GM19455 (cell line): ENCODE measurements at regions not wholly inside any gene's neighbourhood (a gene's known extent, or its start where the extent isn't known, plus 50 kb on each side); places are given as distances from the start of the nearest gene placed in this dataset.
"Not testable (repeated sequence)": the region's sequence is repeated elsewhere in the genome, so short reads cannot be mapped to it uniquely, and the experiment has no call there.

Source experiments
- ATAC-seq: cut with Tn5 transposase; IDR thresholded peaks from one replicate; pipeline ENCODE4 v1.9.1; 2021; ENCODE audit not compliant: unreplicated experiment

DNA sequence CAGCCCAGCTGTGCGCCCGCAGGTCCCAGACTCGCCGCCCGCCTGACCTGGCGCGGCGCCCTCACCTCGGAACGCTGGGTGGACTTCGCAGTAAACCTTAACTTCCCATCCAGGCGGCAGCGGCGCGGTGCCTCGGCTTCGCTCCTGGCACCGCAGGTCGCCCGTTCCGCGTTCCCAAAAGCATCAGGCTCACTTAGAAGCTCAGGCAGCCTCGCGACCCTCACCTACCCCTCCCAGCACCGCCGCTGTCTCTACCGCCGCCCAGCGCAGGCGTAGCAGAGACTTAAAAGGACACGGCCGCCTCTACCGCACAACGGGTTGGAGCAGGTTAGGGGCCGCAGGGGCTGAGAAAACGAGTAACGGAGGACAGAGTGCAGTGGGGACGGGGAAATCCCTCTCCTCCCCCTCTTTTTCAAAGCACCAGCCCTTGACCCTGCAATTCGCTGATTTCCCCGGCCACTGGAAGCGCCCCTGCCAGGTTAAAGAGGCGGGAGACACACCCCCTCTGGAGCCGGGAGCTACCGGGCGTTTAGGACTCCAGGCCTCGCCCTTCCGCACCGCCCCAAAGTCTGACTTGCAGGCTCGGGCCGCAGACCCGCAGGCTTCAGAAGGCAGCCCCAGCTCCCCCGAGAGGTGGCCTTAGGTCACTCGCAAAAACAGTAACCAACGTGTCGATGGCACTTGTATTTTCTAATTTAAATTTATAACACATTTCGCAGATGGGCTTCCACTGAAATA lies 328.5 kb downstream of the FAM72C start:
- no peak for ATAC-seq

DNA sequence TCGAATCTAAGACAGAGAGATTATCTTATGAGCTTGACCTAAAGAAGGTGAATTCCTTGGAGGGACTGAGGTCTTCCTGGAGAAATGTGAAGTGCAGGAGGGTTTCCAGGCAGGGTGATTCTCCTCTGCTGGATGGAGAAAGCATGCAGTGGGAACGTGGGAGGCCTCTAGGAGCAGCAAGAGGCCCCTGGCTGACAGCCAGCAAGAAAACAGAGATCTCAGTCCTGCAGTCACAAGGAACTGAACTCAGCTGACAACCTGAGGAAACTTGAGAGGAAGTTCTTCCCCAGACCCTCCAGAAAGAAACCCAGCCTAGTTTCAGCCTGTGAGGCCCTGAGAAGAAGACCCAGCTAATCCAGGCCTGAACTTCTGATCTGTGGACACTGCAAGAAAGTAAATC lies 345.9 kb downstream of the FAM72C start:
- no peak for ATAC-seq

DNA sequence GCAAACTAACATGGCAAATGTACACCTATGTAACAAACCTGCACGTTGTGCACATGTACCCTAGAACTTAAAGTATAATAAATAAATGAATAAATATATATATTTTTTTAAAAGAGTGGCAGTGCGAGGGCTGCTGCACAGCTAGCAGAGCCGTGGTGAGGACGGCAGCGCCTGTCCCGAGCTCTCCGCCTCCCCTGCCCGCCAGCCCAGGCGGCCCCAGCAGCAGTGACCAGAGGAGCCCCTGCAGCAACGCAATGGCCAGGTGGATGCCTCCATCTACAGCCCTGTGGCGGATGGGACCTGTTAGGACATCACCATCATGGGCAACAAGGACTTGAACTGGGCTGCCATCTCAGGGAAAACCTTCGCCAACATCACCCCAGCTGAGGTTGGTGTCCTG lies 351.9 kb downstream of the FAM72C start:
- no peak for ATAC-seq

DNA sequence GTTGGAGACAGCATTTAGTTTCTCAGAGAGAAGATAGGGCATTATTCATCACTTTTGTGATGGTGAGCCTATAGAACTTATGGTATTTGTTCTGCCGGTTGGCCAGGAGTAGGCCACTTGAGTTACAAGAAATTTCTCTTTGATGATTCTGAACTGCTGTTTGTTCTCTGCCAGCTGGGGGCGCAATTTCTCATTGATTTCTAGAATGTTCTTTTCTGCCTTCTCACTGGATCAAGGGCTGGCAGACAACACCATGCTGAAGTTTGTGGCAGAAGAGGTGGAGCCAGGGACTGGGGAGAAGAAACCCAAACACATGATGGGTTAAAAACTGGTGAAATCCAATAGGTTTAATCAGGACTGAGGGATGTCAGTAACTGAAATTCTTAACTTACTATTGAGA lies 360.6 kb downstream of the FAM72C start:
- no peak for ATAC-seq

DNA sequence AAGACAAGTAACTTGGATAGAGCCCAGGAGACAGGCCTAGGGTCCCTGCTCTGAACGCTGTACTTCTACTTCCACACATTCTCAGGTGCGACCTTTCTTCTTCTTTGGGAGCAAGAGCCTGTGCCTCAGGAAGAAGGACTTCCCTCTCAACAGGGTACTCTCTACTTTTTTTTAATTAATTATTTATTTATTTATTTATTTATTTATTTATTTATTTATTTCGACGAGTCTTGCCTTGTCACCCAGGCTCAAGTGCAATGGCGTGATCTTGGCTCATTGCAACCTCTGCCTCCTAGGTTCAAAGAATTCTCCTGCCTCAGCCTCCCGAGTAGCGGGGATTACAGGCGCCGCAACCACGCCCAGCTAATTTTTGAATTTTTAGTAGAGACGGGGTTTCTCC lies 361.6 kb downstream of the FAM72C start:
- ATAC-seq, result no peak

DNA sequence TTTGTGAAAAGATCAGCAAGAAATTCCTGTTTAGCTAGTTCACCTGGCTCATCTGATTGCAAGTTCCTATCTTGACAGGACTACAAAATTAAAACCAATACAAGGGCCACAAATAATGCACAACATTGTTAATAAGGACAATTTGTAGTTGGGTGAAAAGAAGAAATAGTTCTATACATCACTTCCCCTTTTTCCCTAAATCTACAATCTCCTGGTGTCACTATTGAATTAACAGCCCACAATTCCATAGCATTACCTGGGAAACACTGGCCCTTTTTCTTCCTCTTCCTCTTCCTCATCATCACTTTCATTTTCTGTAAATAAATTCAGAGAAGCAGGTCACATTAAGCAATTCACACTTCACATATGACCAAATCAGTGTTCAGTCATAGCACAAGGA lies 366.9 kb downstream of the FAM72C start:
- ATAC-seq, result no peak

DNA sequence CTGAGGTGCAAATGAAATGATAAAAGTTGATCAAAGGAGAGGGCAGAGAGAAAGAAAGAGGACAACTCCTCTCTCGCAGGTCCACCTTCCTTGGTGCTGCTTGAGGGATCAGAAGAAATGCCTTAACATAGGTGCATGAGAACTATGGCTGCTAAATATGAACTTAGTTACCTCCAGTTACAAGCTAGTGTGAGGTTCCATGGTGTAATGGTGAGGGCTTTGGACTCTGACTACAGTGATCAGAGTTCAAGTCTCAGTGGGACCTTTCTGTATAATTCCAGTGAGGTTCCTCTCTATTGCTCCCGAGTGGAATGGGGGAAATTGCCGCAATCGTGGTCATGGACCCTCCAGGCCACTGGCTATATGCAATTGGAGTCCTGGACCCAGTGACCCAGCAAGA lies 387.3 kb downstream of the FAM72C start:
- ATAC-seq, result no peak

DNA sequence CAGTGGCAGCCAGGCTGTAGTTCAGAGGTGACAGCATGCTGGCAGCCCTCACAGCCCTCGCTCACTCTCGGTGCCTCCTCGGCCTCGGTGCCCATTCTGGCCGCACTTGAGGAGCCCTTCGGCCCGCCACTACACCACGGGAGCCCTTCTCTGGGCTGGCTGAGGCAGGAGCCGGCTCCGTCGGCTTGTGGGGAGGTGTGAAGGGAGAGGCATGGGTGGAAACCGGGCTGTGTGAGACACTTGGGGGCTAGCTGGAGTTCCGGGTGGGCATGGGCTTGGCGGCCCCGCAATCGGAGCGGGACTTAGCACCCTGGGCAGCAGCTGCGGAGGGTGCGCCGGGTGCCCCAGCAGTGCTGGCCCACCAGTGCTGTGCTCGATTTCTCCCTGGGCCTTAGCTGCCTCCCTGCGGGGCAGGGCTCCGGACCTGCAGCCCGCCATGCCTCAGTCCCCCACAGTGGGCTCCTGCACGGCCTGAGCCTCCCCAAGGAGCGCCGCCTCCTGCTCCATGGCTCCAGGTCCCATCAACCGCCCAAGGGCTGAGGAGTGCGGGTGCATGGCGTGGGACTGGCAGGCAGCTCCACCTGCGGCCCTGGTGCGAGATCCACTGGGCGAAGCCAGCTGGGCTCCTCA lies 396.8 kb downstream of the FAM72C start:
- no peak for ATAC-seq

DNA sequence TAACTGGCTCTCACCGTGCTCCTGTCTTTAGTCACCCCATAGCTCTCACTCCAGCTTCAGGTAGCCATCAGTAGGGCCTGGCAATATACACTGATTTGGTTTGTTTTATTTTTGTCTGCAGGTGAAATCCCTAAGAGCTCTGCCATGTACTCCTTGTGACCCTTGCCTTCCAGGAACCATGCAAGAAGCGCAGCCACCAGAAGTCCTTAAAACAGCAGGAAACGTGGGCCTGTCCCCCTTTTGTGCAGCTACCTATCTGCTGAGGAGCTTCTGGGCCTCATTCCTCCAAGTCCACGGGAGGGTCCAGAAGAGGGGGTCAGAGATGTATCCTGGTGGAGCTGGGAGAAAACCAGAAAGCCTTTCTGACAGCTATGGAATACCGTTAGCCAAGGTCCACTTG lies 399.1 kb downstream of the FAM72C start:
- not testable (repeated sequence) for ATAC-seq

DNA sequence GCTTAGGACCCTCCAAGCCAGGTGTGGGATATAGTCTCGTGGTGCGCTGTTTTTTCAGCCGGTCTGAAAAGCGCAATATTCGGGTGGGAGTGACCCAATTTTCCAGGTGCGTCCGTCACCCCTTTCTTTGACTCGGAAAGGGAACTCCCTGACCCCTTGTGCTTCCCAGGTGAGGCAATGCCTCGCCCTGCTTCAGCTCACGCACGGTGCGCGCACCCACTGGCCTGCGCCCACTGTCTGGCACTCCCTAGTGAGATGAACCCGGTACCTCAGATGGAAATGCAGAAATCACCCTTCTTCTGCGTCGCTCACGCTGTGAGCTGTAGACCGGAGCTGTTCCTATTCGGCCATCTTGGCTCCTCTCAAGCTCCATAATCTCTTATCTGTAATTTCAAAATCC lies 408.0 kb downstream of the FAM72C start:
- not testable (repeated sequence) for ATAC-seq

DNA sequence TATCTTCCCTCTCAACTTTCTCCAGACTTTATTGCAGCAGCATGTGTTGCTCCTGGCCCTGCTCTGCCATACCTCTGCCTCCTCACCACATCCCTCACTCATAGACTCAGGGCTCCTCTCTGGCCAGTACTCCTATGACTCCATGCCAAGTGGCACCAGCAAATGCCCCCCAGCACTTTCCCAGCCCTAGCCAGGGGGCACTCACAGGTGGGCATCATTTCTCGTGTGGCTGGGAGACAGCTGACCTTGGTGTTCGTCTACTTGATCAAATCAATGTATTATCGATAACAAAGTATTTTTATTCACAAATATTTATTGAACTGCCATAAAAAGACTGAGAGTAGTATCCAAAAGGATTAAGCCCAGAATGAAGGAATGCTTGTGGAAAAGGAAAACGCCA lies 418.2 kb downstream of the FAM72C start:
- ATAC-seq, result no peak

DNA sequence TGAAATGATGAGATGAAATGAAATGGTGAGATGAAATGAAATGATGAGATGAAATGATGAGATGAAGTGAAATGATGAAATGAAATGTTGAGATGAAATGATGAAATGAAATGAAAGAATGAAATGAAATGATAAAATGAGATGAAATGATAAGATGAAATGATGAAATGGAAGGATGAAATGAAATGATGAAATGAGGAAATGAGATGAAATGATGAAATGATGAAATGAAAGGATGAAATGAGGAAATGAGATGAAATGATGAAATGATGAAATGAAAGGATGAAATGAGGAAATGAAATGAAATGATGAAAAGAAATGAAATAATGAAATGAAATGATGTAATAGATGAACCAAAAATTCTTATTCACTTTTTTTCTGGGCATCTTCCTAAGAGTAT lies 467.1 kb downstream of the FAM72C start:
- ATAC-seq, result not testable (repeated sequence)

DNA sequence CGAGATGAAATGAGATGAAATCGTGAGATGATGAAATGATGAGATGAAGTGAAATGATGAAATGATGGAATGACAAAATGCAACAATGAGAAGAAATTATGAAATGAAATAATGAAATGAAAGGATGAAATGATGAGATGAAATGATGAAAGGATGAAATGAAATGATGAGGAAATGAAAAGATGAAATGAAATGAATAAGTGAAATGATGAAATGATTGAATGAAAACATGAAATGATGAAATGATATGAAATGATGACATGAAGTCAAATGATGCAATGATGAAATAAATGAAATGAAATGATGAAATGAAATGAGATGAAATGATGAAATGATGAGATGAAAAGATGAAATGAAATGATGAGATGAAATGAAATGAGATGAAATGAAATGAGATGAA lies 467.7 kb downstream of the FAM72C start:
- ATAC-seq, result not testable (repeated sequence)

DNA sequence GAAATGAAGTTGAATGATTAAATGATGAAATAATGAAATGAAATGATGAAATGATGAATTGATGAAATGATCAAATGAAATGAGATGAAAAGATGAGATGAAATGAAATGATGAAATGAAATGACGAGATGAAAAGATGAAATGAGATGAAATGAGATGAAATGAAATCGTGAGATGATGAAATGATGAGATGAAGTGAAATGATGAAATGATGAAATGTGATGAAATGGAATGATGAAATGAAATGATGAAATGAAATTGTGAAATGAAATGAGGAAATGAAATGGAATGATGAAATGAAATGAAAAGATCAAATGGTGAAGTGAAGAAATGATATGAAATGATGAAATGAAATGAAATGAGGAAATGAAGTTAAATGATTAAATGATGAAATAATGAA lies 468.7 kb downstream of the FAM72C start:
- ATAC-seq, result not testable (repeated sequence)

DNA sequence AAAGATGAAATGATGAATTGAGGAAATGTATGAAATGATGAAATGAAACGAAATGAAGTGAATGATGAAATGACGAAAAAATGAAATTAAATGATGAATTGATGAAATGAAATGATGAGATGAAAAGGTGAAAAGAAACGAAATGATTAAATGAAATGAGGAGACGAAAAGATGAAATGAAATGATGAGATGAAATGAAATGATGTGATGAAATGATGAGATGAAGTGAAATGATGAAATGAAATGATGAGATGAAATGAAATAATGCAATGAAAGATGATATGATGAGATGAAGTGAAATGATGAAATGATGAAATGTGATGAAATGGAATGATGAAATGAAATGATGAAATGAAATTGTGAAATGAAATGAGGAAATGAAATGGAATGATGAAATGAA lies 469.7 kb downstream of the FAM72C start:
- ATAC-seq, result not testable (repeated sequence)

DNA sequence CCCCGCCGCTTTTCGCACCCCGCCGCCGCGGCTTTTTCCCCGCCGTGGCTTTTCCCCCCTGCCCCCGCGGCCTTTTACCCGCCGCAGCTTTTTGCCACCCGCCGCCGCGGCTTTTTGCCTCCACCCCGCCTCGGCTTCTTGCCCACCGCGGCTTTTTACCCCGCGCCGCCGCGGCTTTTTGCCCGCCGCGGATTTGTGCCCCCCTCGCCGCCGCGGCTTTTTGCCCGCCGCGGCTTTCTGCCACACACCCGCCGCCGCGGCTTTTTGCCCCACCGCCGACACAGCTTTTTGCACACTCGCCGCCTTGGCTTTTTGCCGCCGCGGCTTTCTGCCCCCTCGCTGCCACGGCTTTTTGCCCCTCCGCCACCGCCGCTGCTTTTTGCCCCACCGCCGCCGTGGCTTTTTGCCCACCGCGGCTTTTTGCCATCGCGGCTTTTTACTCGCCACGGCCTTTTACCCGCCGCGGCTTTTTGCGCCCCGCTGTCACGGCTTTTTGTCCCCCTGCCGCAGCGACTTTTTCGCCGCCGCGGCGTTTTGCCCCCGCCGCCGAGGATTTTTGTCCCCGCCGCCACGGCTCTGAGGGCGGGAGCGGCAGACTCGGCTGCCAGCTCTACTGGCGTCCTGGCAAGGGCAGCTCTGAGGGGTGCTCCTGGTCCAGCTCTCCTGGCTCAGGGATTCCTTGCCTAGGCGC lies 473.6 kb downstream of the FAM72C start:
- not testable (repeated sequence) for ATAC-seq

DNA sequence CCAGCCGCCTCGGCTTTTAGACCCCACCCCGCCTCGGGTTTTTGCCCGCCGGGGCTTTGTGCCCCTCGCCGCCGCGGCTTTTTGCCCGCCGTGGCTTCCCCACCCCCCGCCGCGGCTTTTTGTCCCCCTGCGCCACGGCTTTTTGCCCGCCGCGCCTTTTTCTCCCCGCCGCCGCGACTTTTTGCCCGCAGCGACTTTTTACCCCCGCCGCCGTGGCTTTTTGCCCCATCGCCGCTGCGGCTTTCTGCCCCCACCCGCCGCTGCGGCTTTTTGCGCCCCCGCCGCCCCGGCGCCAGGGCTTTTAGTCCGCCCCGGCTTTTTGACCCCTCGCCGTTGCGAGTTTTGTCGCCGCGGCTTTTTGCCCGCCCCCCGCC lies 474.4 kb downstream of the FAM72C start:
- no peak for ATAC-seq

DNA sequence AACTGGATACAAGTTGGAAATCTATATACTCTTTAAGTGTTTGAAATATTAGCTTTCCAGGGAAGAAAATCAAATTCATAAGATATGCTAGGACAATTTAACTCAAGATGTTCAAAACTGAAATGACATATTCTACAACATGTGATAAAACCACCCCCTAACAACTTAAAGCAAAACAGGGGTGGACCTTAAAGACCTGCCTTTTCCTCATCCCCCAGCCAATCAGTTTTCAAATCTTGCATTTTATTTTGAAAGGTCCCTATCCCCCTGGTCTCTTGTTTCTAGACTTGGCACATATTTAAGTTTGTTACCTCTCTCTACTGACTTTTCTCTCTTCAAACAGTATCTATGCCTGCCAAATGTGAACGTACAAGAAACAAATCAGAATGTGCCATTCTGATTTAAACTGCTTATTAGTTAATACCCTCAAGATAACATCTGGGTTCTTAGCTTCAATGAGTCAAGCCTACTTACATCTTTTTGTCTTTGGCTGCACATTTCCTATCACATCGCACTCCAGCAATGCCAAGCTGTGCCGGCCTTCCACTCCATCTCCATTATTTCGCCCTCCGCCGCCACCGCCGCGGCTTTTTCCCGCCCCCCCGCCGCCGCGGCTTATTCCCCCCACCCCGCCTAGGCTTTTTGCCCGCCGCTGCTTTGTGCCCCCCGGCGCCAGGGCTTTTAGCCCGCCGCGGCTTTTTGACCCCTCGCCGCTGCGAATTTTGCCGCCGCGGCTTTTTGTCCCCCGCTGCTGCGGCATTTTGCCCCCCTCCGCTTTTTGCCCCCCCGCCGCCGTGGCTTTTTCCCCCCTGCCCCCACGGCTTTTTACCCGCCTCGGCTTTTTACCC lies 475.0 kb downstream of the FAM72C start:
- not testable (repeated sequence) for ATAC-seq
